NCI-H2029 (cell line): ENCODE measurements at regions not wholly inside any gene's neighbourhood (a gene's known extent, or its start where the extent isn't known, plus 50 kb on each side); places are given as distances from the start of the nearest gene placed in this dataset.

Source experiments
- DNase-seq: peaks from one replicate; lab custom pipeline; 2025; lab: John Stamatoyannopoulos, UW

DNA sequence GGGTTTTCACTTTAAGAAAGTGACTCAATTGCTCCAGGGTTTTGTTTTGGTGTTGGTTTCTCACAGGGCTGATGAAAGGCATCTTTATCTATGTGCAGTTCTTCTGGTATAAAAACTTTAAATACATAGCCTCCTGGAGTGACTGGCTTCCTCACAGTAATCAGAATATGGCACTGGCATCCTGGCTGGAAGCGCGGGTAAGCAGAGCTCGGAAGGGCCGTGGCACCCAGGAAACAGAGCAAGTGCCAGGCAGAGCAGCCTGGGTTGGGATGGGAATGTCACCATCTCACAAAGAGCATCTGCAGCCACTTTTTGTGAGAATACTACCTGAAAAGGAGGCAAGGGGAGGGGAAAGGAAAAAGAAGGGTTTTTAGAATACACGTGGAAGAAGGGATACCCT is 534.7 kb downstream of the PLCL1 start:
- DNase-seq: no peak

DNA sequence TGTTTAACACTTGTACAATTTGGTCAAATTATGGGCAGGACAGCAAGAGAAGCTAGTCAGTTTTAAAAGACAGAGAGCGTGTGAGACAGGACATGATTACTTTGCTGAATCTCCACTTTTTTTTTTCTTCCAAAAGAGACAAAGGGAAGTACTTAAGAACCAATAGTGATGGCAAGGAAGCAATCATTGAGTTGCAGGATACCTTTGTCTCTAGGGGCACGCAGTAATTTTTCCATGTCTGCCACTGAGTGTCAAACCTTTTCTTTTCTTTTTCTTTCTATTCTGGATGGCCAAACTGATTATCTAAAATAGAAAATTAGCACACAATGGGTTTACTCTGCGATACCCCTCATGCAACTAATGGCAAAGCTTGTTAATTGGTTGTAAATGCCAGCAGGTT is 533.0 kb downstream of the PLCL1 start:
- no peak for DNase-seq

DNA sequence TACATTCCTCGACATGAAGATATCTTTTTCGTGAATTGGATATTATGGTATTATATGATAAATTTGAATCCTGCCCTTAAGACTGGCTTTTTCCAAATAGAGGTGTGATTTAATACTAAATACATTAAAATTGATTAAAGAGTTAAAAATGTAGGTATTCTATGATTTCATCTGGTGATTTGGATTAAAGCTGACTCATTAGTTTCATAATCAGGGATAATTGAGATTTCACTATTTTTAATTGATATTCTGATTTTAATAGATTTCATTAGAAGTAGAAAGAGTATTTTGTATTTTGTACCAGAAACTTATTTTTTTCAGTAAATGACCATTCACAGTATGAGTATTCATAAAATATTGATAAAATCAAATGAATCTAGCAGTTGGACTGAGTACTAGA is 524.1 kb downstream of the PLCL1 start:
- DNase-seq: no peak

DNA sequence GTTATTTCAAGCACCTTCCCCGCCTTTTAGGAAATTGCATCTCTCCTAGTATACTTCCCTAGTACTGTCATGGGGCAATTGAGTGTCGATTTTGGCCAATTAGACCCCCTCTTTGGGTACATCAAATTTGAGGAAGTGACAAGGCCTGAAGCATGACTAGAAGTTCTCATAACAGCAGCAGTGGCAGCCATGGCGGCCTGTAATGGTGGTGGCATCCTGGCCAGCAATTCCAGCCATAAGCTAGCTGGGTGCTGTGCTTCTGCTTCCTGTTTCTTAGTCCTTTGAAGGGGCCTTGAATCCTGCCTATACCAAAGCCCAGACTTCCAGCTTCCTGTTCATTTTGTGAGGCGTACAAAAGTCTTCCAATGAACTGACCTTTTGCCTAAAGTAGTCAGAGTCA is 523.1 kb downstream of the PLCL1 start:
- DNase-seq: no peak

DNA sequence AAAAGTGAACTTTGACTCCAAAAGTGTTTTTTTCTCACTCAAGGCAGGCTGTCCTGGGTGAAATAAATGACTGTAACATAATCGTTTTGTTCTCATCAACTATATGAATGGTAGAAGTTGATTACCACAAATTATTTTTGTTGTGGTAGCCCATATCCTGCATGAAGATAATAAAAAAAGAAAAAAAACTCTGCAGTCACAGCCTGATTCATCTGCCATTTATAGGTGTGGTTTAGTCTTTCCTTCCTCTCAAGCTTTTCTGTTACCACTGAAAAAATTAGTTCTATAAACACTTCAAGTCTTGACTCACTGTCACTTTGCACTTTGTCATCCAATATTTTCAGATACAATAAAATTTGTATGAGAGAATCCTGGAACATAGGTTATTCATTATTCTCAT is 522.0 kb downstream of the PLCL1 start:
- DNase-seq: no peak

DNA sequence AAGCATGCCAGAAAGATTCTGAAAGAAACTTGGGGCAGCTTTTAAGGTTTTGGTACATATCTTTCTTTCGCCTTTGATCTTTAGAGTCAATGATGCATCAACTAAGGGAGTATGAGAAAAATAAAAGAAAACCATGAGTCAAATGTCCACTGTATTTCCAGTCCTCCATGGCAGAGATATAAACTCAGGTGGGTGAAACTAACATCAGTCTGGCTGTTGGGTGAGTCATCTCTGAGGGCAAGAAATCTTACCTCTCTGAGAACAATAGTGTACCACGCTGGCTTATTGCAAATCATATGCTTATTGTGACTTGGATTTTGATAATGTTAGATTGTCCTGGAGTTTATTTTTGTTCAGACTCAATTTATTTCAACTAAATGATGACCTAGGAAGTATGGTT is 521.0 kb downstream of the PLCL1 start:
- no peak for DNase-seq

DNA sequence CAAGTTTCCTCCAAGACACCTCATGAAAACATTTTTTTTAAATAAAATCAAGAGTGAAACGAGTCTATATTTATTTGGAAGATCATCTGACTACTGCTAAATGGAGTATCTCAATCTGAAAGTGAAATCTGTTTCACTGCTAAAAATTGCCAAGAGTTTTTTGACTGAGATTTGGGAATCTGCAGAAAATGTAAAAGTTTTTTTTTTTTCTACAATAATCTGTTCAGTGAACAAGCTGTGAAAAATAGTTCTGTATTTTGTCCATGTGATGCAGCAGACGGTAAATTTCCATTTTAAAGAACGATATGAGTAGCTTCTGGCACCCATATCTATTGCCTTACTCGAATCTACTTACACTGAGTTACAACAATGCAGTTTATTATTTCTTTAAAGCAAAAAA is 519.7 kb downstream of the PLCL1 start:
- no peak for DNase-seq

DNA sequence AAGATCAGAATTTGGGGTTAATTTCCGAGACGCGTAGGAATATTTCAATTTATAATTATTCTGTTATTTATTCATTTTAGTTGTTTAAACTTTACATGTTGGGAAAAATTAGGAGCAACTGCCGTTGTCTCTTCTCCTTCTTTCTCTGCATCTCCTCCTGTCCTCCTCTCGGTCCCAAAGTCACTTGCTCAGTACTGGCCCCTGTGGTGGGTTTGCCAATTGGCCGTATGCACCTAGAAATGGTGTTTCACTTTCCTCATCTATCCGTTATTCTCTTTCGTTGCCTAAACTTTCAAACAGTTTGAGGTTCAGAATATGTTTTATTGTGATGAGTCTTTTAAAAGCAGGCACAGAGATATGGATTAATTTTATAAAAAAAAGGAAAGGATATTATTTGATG is 517.9 kb downstream of the PLCL1 start:
- DNase-seq: no peak

DNA sequence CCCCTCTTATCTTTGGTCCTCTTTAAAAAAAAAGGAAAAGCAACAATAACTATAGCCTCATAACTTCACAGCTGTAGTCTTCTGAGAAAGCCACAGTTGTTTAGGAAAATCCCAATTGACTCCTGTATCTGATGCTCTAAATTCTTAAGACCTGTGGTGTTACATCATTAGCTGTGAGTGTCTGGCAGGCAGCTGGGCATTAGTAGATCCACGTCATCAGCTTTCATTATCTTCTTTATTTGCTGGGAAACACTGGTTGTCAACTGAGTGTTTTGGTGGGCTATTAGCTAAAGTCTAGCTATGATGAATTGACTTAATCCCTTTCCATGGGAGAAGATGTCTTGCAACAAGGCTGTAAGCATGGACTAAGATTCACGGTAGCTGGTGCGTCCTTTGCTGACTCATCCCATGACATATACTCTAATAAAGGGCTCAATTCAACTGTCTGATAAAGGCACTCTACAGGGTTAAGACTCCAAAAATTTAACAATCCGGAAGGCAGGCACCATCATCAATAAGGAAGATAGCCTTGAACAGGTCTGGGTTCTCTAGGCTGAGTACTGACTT is 517.2 kb downstream of the PLCL1 start:
- DNase-seq: no peak

DNA sequence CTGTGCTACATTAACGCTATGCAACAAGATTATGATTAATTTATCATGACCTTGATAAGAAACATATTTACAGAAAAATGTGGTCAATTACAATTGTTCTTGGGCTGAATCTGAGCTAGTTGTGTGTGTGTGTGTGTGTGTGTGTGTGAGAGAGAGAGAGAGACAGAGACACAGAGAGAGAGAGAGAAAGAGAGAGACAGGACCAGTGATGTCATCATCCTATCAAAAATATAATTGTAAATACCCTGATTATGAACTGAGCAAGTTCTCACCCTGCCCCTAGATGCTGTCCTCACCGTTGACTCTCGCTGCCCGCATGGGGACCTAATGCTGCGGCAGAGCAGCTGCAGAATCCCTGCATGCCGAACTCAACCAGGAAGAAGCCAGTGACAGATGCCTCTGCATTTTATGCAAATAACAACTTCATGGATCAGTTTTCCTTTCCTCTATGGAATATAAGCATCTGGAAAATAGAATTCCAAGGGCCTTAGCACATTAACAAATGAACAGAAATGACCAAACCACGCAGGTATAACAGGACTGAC is 512.5 kb downstream of the PLCL1 start:
- DNase-seq: no peak

DNA sequence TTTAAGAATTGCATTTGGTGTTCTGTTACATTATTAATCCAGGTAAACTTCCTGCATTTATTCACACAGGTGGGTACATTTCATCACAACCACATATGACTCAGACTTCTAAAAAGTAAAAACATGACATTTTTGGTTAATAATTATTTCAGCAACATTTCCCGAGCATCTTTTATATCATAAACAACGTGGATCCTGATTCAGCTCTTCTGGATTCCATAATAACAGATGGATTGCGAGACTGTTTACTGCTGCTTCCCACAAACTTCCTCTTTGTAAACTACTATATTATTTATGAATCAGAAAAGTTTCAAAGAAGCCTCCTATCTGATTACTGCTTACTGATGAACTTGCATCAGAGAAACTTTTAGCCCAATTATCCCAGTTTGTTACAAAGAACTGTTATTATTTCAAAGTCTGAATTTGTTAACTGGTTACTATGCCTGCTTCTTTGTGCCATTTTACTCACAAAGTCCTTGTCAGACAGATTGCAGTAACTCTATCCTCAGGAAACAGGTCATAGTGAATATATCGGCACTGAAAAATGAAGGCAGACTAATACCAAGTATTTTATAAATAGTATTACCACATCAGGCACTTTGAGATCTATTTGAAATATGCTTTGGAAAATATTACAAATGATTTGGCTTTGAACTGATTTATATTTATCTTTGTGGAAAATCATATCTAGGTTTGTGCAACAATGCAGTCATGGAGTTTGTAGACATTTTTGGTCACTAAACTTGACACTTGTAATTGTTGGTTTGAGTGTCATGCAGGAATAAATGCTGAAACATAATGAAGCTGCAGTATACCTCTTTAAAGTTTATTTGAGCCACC is 511.6 kb downstream of the PLCL1 start:
- no peak for DNase-seq

DNA sequence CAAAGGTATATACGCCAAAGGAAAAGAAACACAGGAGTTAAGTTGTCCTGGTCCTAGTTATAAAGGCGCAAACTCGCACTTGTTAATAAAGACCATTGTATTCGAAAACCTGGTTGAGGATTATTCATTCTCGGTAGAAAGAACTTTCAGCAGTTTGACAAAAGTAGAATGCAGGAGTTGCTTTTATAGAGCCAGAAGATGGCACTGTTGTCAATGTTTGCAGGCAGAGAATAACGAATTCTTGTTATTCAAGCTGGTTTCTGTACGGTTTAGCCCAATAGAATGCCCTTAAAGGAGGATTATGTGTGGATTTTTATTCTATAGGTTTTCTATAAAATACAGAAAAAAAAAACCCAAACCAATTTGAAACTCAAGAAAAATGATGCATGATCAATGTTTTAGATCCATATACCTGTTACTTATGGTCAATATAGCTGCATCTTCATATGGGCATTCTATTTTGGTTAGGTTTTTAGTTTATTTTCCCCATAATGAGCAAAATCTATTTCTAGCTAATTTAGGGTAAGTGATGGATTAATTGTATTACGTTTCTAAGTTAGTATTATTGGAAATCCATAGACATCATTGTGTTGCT is 510.3 kb downstream of the PLCL1 start:
- DNase-seq: no peak

DNA sequence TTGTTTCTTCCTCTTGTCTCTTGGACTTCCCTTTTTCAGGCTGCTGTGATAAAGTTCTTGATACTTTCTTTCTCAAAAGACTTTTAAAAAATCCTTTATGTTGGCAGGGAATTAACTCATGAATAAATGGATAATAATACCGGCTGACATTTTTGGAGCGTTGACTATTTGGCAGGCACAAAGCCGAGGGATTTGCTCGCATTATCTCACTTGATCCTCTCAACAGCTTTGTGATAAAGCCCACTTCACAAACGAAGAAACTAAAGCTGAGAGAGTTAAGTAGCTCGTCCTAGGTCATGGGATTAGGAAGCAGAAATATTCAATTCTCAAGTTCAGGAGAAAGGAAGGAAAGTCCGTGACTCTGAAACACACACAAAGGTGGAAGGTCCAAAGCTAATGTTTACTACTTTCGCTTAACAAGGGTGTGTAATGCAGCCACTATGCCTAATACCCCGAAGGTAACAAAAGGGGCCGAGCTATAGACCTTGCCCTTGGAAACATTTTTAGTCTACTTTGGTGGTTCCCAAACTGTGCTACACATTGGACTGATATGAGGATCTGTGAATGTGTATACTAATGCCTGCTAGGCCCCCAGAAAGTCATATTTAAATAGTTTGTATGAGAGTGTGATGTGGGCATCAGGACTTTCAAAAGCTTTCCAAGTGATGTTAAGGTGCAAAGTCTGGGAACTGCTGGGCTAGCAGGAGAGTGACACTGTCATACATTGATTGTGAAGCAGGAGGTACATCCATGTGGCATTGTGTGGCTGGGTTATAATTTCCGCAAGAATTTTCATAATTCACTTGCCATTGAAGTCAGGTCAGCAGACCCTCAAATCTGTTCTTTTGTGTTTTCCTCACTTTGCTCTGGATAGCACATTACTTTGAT is 508.4 kb downstream of the PLCL1 start:
- DNase-seq: no peak

DNA sequence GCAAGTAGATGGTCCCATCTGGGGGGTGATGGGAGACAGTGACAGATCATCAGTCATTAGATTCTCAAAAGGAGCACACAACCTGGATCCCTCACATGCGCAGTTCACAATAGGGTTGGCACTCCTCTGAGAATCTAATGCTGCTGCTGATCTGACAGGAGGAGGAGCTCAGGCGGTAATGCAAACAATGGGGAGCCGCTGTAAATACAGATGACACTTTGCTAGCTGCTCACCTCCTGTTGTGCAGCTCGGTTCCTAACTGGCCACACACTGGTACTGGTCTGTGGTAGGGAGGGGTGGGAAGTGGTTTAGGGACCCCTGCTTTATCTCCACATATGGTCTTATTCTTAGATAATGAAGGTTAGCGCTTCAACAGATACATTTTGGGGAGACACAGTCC is 506.6 kb downstream of the PLCL1 start:
- DNase-seq: no peak

DNA sequence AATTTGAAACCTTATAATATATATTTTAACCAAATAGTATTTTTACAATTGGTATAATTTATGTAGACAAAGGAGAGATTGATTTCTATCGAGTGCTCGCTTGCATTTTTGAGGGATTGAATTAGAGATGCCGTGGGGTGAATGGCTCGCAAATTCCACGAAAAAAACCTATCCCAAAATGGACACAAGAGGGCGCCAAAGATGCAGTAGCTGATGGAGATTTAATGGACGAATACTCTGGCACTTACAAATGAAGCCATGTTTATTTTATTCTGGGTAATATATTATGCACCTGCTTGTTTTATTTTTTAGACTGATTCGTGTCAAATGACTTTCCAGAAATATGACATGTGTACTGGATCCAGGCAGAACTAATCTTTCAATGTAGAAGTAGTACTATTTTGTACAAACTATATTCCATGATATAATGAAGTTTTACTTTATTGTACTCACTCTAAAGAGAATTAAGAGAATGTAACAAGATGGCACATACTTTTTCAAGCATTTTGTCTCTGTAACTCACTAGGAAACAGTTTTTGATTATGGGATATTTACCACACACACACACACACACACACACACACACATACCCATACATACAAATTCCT is 505.4 kb downstream of the PLCL1 start:
- DNase-seq: peak; percentile 13

DNA sequence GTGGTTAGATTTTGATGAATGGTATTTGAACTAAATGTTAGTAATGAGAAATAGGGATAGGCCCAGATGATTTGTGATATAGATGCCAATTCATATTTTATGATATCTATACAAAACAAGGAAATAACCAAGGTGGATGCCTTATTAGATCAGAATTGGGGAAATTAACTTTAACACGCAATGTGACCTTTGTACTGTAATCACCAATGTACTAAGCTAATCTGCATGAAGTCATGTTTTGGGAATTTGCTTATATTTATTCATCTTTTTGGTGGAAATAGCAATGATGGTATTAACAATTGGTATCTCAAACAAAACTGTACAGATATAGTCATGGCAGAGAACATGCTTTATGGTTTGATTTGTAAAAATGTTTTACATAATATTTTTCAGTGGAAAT is 504.7 kb downstream of the PLCL1 start:
- DNase-seq: no peak

DNA sequence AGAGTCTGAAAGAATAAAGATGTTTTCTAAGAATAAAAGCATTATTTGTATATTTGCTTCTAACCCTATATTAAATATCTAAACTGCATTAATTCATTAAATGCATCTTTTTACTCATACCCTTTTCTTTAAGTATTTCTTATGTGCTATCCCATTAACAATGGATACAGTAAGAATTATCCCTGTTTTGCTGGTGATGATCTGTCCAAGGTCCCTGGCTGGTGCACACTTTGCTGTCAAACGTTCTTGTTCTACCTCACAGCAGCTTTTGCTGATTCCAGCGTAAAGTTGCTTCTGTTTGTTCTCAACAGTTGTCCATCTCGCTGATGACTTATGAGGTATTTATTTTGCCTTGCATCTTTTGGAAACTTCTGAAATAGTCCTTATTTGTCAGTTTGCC is 504.0 kb downstream of the PLCL1 start:
- no peak for DNase-seq

DNA sequence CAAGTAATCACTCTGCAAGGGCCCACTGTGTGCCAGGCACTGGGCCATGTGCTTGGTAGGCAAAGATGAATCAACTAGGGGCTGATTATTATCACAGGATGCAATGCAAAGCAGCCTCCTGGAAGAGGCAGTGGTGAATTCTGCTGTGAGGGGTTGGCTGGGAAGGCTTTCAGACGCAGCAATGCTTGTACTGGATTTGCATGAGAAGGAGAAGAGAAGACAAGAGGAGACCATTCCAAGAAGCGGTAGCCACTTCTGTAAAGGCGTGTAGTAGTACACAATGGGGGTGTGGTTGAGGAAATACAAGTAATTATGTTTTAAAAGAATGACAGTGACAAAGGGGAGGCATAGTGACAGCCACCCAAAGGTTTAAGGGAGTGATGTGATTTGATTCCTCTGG is 502.7 kb downstream of the PLCL1 start:
- DNase-seq: no peak

DNA sequence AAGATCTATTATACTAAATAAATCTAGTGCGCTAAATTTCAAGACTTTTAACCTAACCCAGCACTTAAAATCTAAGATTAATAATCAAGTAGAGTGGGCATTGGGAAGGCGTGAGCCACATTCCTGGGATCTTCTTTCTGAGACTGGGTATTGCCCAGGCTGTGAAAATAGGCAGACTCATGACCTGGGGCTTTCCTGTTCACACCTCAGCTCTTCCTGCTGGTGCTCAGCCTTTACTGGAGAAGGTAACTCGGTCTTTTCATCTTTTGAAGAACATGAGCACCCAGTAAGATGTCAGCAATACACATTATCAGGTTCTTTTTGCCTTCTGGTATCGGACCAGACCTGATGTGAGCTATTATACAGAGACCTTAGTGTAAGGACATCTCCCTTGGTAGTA is 500.5 kb downstream of the PLCL1 start:
- DNase-seq: no peak

DNA sequence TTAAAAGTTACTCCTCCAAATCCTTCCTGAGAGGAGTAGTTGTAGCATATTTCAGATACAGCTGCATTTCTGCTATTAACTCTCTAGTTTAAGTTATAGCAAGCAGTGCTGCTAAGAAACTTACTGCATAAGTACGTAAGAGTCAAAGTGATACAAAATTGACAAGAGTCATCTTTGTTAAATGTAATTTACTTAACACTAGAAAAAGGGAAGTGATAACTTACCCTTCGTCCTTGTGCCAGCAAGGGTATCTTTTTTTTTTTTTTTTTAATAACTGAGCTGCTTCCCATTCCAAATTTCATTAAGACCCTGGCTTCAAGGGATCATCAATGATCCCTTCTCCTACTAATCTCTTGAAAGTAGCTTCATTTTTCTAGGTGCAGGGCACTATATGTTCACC is 493.0 kb downstream of the PLCL1 start:
- no peak for DNase-seq

DNA sequence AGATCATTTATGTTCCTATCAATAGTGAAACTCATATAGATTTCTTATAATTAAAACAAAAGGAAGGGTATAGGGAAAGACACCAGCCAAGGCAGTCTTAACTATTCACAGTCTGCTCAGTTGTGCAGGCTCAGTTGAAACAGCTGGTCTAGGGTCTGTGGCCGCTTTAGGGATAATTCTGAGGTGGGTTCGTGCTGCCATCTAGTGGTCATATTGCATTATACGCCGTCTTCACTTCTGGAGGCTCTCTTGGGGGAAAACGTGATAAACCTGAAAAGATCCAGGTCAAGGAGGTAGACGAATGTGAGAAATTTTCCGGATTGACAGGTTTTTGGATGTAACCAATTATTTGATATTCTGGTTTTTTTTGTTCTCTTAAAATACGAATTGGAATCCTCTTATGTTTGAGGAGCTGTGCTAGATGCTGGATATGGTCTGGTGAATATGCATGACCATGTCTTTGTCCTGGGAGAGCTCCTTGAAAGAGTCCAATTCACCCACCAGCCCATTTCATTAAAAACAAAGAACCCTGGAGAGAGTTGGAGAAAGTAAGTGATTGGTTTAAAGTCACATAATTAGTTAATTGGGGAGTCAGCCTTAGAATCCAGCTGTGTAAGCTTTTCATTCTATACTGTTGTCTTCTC is 492.4 kb downstream of the PLCL1 start:
- DNase-seq: no peak
